Peyer's patch (tissue), 4 donors: ENCODE measurements at regions not wholly inside any gene's neighbourhood (a gene's known extent, or its start where the extent isn't known, plus 50 kb on each side); places are given as distances from the start of the nearest gene placed in this dataset.

Experiments
- CTCF ChIP-seq, 6 experiments: fragments of 450-650 bp in 4 of 6; fragments of 200-600 bp in 2 of 6; sonication (generic) in 1 of 6; IDR thresholded peaks; one replicate each; pipeline ENCODE4 v1.5.1; 2017 to 2019; ENCODE audit warnings: antibody characterized with exemption in 6 of 6, mild to moderate bottlenecking in 3 of 6, moderate library complexity in 1 of 6
- POLR2A ChIP-seq, 2 donors: fragments of 450-650 bp; IDR thresholded peaks; one replicate each; pipeline ENCODE4 v1.5.1; 2017; ENCODE audit warnings: antibody characterized with exemption in 2 of 2, mild to moderate bottlenecking in 2 of 2, moderate library complexity in 2 of 2

GRCh38 chr1:222334026-222334680 lies 213.8 kb downstream of the HHIPL2 start:
- TF ChIP-seq CTCF (IDR thresholded peaks at IDR 0.05) (no peak), POLR2A (IDR thresholded peaks at IDR 0.05) (no peak)
